Immature natural killer cell (primary cell): ENCODE measurements at regions not wholly inside any gene's neighbourhood (a gene's known extent, or its start where the extent isn't known, plus 50 kb on each side); places are given as distances from the start of the nearest gene placed in this dataset.
"Not testable (repeated sequence)": the region's sequence is repeated elsewhere in the genome, so short reads cannot be mapped to it uniquely, and the experiment has no call there.

ENCODE experiments used
- DNase-seq, 3 donors: peaks; one replicate each; pipeline ENCODE4 v3.0.0; 2022; ENCODE audit warnings: mixed read lengths in 1 of 3
- H3K27ac Mint-ChIP-seq, 6 donors: one replicate each; pipeline ENCODE4 v1.8.0; 2020; ENCODE audit warnings: mixed read lengths in 6 of 6, mild to moderate bottlenecking in 5 of 6, inconsistent platforms in 4 of 6, moderate library complexity in 3 of 6
- H3K27me3 Mint-ChIP-seq, 3 donors: one replicate each; pipeline ENCODE4 v1.8.0; 2020 to 2021; ENCODE audit warnings: low read depth in 3 of 3, mild to moderate bottlenecking in 3 of 3, mixed read lengths in 3 of 3, moderate library complexity in 3 of 3, inconsistent platforms in 1 of 3
- H3K36me3 Mint-ChIP-seq, 3 donors: one replicate each; pipeline ENCODE4 v1.8.0; 2020; ENCODE audit warnings: mixed read lengths in 3 of 3, inconsistent platforms in 2 of 3, mild to moderate bottlenecking in 2 of 3
- H3K4me1 Mint-ChIP-seq, 2 donors: one replicate each; pipeline ENCODE4 v1.8.0; 2020; ENCODE audit warnings: inconsistent platforms in 2 of 2, mild to moderate bottlenecking in 2 of 2, mixed read lengths in 2 of 2, moderate library complexity in 1 of 2
- H3K4me3 Mint-ChIP-seq, 5 donors: one replicate each; pipeline ENCODE4 v1.8.0; 2020; ENCODE audit warnings: mild to moderate bottlenecking in 5 of 5, mixed read lengths in 5 of 5, inconsistent platforms in 3 of 5, moderate library complexity in 3 of 5
- H3K9me3 Mint-ChIP-seq, 6 donors: one replicate each; pipeline ENCODE4 v1.8.0; 2020; ENCODE audit warnings: mild to moderate bottlenecking in 6 of 6, mixed read lengths in 6 of 6, inconsistent platforms in 4 of 6, moderate library complexity in 3 of 6

GRCh38 chr9:94033383-94033782, 50.9 kb upstream of the PTPDC1 start:
- Mint-ChIP-seq H3K4me1 (peaks cover 17 to 25% of the 10 kb centered on the region in 2 donors), H3K9me3 (no peaks in the 10 kb centered on the region), H3K27ac (no peak overlapping the region), H3K4me3 (no peak overlapping the region), H3K36me3 (no peaks in the 10 kb centered on the region), H3K27me3 (peaks cover 3 to 12% (median 6%) of the 10 kb centered on the region in 3 donors)
- no peak for DNase-seq

DNA sequence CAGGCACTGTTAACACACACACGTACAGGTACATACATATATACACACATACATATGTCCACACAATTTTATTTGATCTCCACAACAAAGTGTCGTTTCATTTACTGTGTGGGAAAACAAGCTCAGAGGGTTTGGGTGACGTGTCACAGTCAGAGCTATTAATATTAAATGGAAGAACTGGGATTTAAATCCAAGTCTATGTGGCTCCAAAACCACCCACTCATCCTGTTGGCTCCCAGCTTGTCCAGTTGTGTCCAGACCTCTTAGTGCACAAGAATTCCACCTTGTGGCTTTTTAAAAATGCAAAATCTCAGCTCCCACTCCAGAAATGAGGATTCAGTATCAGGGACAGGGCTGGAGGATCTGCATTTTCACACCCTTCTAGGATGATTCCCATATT, 52.3 kb upstream of the PTPDC1 start:
- peaks cover 17 to 25% of the 10 kb centered on the region in 2 donors for H3K4me1 Mint-ChIP-seq
- peaks cover 3 to 12% (median 6%) of the 10 kb centered on the region in 3 donors for H3K27me3 Mint-ChIP-seq
- H3K36me3 Mint-ChIP-seq = no peaks in the 10 kb centered on the region
- no peak for DNase-seq
- peak overlapping the region; percentile 70 to 100 (median 88) for H3K4me3 Mint-ChIP-seq
- H3K27ac Mint-ChIP-seq = peak overlapping the region in 1 of 6 donors; percentile 17
- no peaks in the 10 kb centered on the region for H3K9me3 Mint-ChIP-seq

- DNase-seq = no peak
These were observed 52.9 kb upstream of the PTPDC1 start for GRCh38 chr9:94031380-94031779.

GRCh38 chr9:94030318-94031179, 53.7 kb upstream of the PTPDC1 start:
- Mint-ChIP-seq H3K4me1 (peaks cover 17 to 25% of the 10 kb centered on the region in 2 donors), H3K4me3 (peak overlapping the region; percentile 95 to 100 (median 98)), H3K36me3 (no peaks in the 10 kb centered on the region), H3K9me3 (no peaks in the 10 kb centered on the region), H3K27me3 (peaks cover 3 to 12% (median 6%) of the 10 kb centered on the region in 3 donors), H3K27ac (peak overlapping the region; percentile 88 to 99 (median 92))
- DNase-seq = peak; percentile 75 to 77 (median 75)

More at GRCh38 chr9:94031380-94031779, 52.9 kb upstream of the PTPDC1 start:
- Mint-ChIP-seq H3K36me3 (no peaks in the 10 kb centered on the region), H3K4me1 (peaks cover 17 to 25% of the 10 kb centered on the region in 2 donors), H3K4me3 (peak overlapping the region; percentile 70 to 100 (median 88)), H3K27me3 (peaks cover 3 to 12% (median 6%) of the 10 kb centered on the region in 3 donors), H3K9me3 (no peaks in the 10 kb centered on the region), H3K27ac (peak overlapping the region in 5 of 6 donors; percentile 26 to 94 (median 47))

DNA sequence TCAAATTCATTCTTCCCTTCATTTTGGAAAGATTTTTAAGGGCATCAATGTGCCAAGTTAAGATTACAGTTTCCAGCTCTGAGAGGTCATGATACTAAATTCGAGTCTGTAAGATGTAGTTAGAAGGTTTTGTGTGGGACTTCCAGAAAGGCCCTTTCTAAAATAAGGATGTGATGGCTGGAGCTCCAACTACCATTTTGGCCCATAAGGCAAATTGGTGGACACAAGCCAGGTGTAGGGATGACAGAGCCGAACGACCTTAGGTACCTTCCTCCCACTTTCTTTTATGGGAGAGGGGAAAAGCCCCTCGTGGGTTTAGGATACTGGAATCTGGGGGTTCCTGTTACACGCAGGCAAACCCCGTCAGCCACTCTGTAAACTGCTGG, 54.3 kb upstream of the PTPDC1 start:
- Mint-ChIP-seq H3K27ac (peak overlapping the region; percentile 88 to 99 (median 92)), H3K27me3 (peaks cover 3 to 10% (median 6%) of the 10 kb centered on the region in 3 donors), H3K4me1 (peaks cover 17 to 25% of the 10 kb centered on the region in 2 donors), H3K36me3 (peaks cover 0 to 2% (median 0%) of the 10 kb centered on the region in 3 donors), H3K4me3 (peak overlapping the region; percentile 95 to 100 (median 98)), H3K9me3 (peaks cover 0 to 6% (median 3%) of the 10 kb centered on the region in 6 donors)
- no peak for DNase-seq

DNA sequence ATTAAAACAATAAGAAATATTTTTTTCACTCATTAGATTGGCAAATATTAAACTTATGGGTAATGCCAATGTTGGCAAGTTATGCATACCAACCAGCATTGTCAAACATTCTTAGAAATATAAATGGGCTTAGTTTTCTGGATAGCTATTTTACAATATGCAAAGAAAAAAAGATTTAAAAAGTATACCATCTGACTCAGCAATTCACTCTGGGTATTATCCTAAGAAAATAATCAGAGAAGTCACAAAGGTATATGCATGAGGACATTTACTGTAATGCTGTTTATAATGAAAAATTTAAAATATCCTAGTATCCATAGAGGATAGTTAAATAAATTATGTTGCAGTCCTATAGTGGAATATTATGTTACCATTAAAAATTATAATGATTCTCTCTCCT, 57.4 kb upstream of the PTPDC1 start:
- Mint-ChIP-seq H3K27me3 (peaks cover 3 to 10% (median 6%) of the 10 kb centered on the region in 3 donors), H3K4me3 (no peak overlapping the region), H3K9me3 (peaks cover 0 to 19% (median 8%) of the 10 kb centered on the region in 6 donors)

GRCh38 chr9:94022476-94022875, 61.8 kb upstream of the PTPDC1 start:
- DNase-seq, H3K27ac Mint-ChIP-seq, H3K27me3 Mint-ChIP-seq, H3K4me3 Mint-ChIP-seq, H3K4me1 Mint-ChIP-seq, H3K36me3 Mint-ChIP-seq: not testable (repeated sequence)
- H3K9me3 Mint-ChIP-seq = peaks cover 4 to 21% (median 9%) of the 10 kb centered on the region in 6 donors

More for the DNA sequence above, 57.4 kb upstream of the PTPDC1 start:
- H3K36me3 Mint-ChIP-seq = peaks cover 0 to 5% (median 0%) of the 10 kb centered on the region in 3 donors
- H3K27ac Mint-ChIP-seq = no peak overlapping the region
- DNase-seq = no peak
- H3K4me1 Mint-ChIP-seq = peaks cover 17 to 25% of the 10 kb centered on the region in 2 donors

DNA sequence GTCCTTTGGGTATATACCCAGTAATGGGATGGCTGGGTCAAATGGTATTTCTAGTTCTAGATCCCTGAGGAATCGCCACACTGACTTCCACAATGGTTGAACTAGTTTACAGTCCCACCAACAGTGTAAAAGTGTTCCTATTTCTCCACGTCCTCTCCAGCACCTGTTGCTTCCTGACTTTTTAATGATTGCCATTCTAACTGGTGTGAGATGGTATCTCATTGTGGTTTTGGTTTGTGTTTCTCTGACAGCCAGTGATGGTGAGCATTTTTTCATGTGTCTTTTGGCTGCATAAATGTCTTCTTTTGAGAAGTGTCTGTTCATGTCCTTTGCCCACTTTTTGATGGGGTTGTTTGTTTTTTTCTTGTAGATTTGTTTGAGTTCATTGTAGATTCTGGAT, 63.4 kb upstream of the PTPDC1 start:
- H3K4me3 Mint-ChIP-seq, H3K36me3 Mint-ChIP-seq, H3K27ac Mint-ChIP-seq, H3K4me1 Mint-ChIP-seq, DNase-seq: not testable (repeated sequence)
- peaks cover 4 to 21% (median 9%) of the 10 kb centered on the region in 6 donors for H3K9me3 Mint-ChIP-seq
- H3K27me3 Mint-ChIP-seq = peaks cover 0 to 10% (median 0%) of the 10 kb centered on the region in 3 donors

DNA sequence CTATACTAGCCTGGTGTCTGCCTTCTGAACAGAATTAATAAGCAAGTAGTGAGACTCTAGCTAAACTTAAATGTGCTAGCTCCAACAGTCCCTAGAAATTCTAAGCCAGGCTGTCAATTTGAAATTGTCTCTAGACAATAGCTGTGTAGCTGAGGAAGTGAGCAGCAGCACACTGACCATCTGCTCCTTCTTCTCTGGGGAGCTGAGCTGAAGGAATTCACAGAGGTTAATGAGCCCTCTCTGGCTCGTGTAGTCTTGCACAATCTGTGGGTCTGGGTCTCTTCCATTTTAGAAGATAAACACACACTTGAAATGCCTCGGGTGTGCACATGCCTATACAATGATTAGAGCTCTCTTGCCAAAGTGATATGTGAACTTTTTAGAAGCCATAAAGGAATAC, 63.5 kb upstream of the BARX1 start:
- H3K4me1 Mint-ChIP-seq = no peaks in the 10 kb centered on the region
- no peak for DNase-seq
- H3K36me3 Mint-ChIP-seq = no peaks in the 10 kb centered on the region
- H3K4me3 Mint-ChIP-seq = no peak overlapping the region
- H3K9me3 Mint-ChIP-seq = peaks cover 1 to 9% (median 4%) of the 10 kb centered on the region in 6 donors
- peaks cover 0 to 16% (median 0%) of the 10 kb centered on the region in 3 donors for H3K27me3 Mint-ChIP-seq
- H3K27ac Mint-ChIP-seq = no peak overlapping the region

DNA sequence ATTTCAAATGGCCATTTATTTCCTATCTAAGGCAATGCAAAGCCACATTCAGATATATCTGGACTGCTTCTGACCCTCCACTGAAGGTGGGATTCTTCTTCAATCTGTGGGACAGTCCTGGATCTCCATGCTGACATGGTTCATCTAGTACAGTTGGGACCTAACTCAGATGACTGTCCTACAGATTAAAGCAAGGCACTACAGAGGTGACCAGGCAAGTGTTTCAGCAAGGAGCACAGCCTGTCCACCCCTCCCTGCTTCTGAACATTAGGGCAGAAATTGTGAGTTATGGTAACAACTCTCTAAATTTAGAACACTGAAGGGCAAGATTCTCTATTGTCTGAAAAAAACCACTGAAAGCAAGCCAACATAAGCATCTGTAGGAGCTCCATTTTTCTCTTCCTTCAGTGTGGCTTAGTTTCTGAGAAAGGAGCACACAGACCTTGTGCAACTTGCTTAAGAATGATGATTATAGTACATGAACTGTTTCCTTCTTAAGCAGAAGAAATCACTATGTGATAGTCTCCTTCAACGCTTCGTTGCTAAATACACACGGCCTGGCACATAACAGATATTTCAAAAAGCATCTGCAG, 62.9 kb upstream of the BARX1 start:
- no peak overlapping the region for H3K4me3 Mint-ChIP-seq
- no peak overlapping the region for H3K27ac Mint-ChIP-seq
- DNase-seq = no peak
- H3K36me3 Mint-ChIP-seq = no peaks in the 10 kb centered on the region
- peaks cover 0 to 9% (median 4%) of the 10 kb centered on the region in 6 donors for H3K9me3 Mint-ChIP-seq
- H3K27me3 Mint-ChIP-seq = peaks cover 0 to 16% (median 0%) of the 10 kb centered on the region in 3 donors
- H3K4me1 Mint-ChIP-seq = no peaks in the 10 kb centered on the region

- DNase-seq = no peak
- H3K36me3 Mint-ChIP-seq = no peaks in the 10 kb centered on the region
- no peaks in the 10 kb centered on the region for H3K4me1 Mint-ChIP-seq
- no peak overlapping the region for H3K4me3 Mint-ChIP-seq
- H3K27ac Mint-ChIP-seq = no peak overlapping the region
- peaks cover 0 to 4% (median 2%) of the 10 kb centered on the region in 6 donors for H3K9me3 Mint-ChIP-seq
- peaks cover 0 to 18% (median 0%) of the 10 kb centered on the region in 3 donors for H3K27me3 Mint-ChIP-seq
These were observed 61.6 kb upstream of the BARX1 start for GRCh38 chr9:94016744-94017143.

DNA sequence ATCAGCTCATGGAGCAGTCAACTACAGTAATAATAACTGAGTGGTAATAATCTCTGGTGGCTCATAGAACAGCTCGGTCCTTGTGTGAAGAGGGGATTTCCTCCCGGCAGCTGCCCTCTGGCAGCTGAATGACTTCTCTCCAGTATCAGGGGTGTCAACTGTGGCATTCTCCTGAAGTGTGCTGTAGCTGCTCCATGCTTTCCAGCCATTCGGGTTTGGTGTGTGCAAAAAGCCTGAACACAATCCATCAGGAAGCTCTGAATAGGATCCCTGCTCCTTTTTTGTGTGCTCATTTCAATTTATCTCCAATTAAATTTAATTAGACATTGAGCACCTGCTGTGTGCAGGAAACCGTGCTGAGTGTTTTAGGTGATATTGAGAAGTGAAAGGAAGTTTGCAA, 59.8 kb upstream of the BARX1 start:
- DNase-seq = no peak
- Mint-ChIP-seq H3K4me3 (no peak overlapping the region), H3K36me3 (no peaks in the 10 kb centered on the region), H3K4me1 (no peaks in the 10 kb centered on the region), H3K9me3 (no peaks in the 10 kb centered on the region), H3K27ac (no peak overlapping the region), H3K27me3 (peaks cover under 1 to 17% (median 3%) of the 10 kb centered on the region in 3 donors)

DNA sequence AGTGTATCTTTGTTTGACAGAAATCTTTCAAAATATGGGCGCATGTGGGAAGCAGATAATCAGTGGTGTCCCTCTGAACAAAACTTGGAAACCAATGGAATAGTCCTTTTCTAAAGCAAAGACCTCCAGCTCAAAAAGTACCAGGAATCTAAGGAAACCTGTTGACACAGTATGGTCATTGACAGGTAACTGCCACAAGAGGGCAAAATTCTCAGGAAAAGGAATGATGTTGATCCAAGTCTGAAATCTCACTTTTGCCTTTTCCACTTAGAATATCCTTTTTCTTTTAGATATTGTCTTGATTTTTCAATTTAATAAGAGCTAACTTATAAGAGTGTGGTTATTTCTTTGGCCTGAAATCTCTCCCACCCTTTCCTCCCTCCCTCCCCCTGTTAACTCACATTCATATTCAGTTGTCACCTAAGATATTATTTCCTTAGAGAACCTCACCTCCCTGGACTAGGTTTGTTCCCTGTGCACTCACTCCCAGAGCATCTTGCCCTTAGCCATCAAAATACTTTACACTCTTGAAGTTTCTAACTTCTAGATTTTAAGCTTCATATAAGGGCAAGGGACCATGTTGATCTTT, 59.0 kb upstream of the BARX1 start:
- no peak for DNase-seq
- Mint-ChIP-seq H3K27ac (no peak overlapping the region), H3K4me3 (no peak overlapping the region), H3K9me3 (no peaks in the 10 kb centered on the region), H3K36me3 (no peaks in the 10 kb centered on the region), H3K4me1 (no peaks in the 10 kb centered on the region), H3K27me3 (peaks cover 1 to 14% (median 5%) of the 10 kb centered on the region in 3 donors)
